Muscle of leg (tissue), 3 donors: ENCODE measurements at regions not wholly inside any gene's neighbourhood (a gene's known extent, or its start where the extent isn't known, plus 50 kb on each side); places are given as distances from the start of the nearest gene placed in this dataset.

Source experiments
- DNase-seq: peaks from one replicate; pipeline ENCODE4 v3.0.0; 2013
- H3K27ac ChIP-seq: one replicate; pipeline ENCODE4 v1.5.1; 2013; ENCODE audit warnings: mild to moderate bottlenecking, low read length, control low read depth
- H3K27me3 ChIP-seq: one replicate; pipeline ENCODE4 v1.6.1; 2013; ENCODE audit warnings: low read length; ENCODE audit not compliant: control insufficient read depth, insufficient read depth
- H3K36me3 ChIP-seq: one replicate; pipeline ENCODE4 v1.6.1; 2013; ENCODE audit warnings: low read length; ENCODE audit not compliant: control insufficient read depth, insufficient read depth
- H3K4me1 ChIP-seq: one replicate; pipeline ENCODE4 v1.6.1; 2013; ENCODE audit warnings: low read length; ENCODE audit not compliant: control insufficient read depth, insufficient read depth
- H3K4me3 ChIP-seq: one replicate; pipeline ENCODE4 v1.5.1; 2013; ENCODE audit warnings: low read length, control low read depth
- H3K9me3 ChIP-seq: replicated peaks from 2 replicates; pipeline ENCODE4 v1.6.1; 2013; ENCODE audit warnings: low read depth, low read length; ENCODE audit not compliant: control insufficient read depth
- WGBS: methylation state at CpG from one replicate; pipeline ENCODE4 v1.1.5; 2013; ENCODE audit warnings: missing lambda C conversion rate; ENCODE audit not compliant: insufficient coverage; 5-methylcytosine and 5-hydroxymethylcytosine counted together

GRCh38 chr16:85187886-85188285 lies 75.6 kb upstream of the CIBAR2 start:
- WGBS = 94% methylated on average over 7 of the region's 12 CpGs
- H3K27me3 ChIP-seq = no peaks in the 10 kb centered on the region
- no peak overlapping the region for H3K27ac ChIP-seq
- peaks cover 32% of the 10 kb centered on the region for H3K4me1 ChIP-seq
- H3K9me3 ChIP-seq = peaks cover 18% of the 10 kb centered on the region
- peaks cover 22% of the 10 kb centered on the region for H3K36me3 ChIP-seq
- H3K4me3 ChIP-seq = no peak overlapping the region
- DNase-seq = no peak

- DNase-seq = no peak
- Histone ChIP-seq H3K27me3 (no peaks in the 10 kb centered on the region), H3K4me1 (peaks cover 33% of the 10 kb centered on the region), H3K27ac (no peak overlapping the region), H3K36me3 (peaks cover 12% of the 10 kb centered on the region), H3K9me3 (peaks cover 12% of the 10 kb centered on the region), H3K4me3 (no peak overlapping the region)
- 100% methylated on average over 2 of the region's 3 CpGs for WGBS
These were observed 76.8 kb upstream of the CIBAR2 start for GRCh38 chr16:85188822-85189672.

DNA sequence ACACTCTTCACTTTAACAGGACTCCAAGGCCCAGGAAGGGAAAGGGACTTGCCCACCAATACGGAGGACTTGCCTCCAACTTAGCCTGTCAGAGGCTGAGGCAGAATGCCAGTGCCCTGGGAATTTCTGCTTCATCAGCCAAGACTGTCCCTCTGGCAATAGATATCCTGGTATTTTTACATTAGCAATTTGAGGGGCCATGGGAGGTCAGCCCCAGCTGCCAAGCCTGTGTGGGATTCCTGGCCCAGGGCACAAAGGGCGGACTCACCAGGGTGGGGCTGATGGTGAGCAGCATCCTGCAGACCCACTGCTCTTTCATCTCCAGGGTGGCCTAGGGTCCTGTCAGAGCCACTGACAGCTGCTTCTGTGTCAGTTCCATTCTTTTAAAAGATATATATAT lies 78.3 kb upstream of the CIBAR2 start:
- Histone ChIP-seq H3K36me3 (peaks cover 2% of the 10 kb centered on the region), H3K9me3 (peaks cover 4% of the 10 kb centered on the region), H3K4me1 (peaks cover 34% of the 10 kb centered on the region), H3K4me3 (no peak overlapping the region), H3K27ac (no peak overlapping the region), H3K27me3 (no peaks in the 10 kb centered on the region)
- WGBS = 100% methylated on average over 1 of the region's 2 CpGs
- DNase-seq = no peak

DNA sequence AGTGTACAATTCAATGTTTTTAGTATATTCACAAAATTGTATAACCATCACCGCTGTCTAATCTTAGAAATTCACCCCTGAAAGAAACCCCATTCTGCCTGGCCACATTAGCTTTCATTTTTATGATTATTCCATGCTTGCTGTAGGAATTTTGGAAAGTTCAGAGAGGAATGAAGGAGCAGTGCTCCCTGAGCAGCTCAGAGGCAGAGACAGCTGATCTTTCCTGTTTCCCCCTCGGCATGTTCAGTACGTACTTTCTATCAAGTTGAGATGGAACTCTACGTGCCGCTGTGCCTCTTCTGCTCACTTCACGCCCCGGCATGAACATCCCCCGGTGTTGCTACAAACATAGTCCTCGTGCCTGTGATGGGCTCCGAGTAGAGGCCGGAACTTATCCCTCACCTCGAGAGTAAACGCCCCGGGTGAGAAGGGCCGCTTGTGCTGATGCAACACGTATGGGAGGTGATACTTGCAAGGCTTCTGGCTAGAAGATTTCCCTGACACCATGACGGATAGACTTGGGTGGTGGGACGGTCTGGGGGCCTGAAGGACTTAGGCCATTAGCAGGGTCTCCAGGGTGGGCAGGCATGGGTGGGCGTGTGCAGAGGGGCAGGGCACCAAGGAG lies 79.2 kb upstream of the CIBAR2 start:
- Histone ChIP-seq H3K27me3 (no peaks in the 10 kb centered on the region), H3K9me3 (peaks cover 4% of the 10 kb centered on the region), H3K4me3 (no peak overlapping the region), H3K27ac (no peak overlapping the region), H3K36me3 (peaks cover 2% of the 10 kb centered on the region), H3K4me1 (peaks cover 43% of the 10 kb centered on the region)
- no peak for DNase-seq
- WGBS = 64% methylated on average over 15 of the region's 19 CpGs

GRCh38 chr16:85192238-85193114 lies 80.2 kb upstream of the CIBAR2 start:
- WGBS = 78% methylated on average over 19 of the region's 20 CpGs
- no peaks in the 10 kb centered on the region for H3K27me3 ChIP-seq
- H3K27ac ChIP-seq = no peak overlapping the region
- H3K36me3 ChIP-seq = peaks cover 2% of the 10 kb centered on the region
- no peak for DNase-seq
- H3K4me1 ChIP-seq = peaks cover 45% of the 10 kb centered on the region
- H3K9me3 ChIP-seq = peaks cover 4% of the 10 kb centered on the region
- no peak overlapping the region for H3K4me3 ChIP-seq

DNA sequence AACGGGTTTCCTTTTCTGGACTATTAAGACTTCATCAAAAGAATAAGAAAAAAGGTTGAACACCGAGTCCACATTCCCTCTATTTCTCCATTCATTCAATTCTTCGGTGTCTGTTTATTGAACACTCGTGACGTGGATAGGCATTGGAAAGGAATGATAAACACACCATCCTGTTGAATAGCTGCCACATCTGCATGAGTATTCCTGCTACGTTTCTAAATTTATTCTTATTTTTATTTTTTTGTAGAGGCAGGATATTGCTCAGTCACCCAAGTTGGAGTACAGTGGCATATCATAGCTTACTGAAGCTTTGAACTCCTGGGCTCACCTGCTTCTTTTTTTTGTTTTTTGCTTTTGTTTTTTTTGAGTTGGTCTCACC lies 80.8 kb upstream of the CIBAR2 start:
- no peak for DNase-seq
- Histone ChIP-seq H3K27me3 (no peaks in the 10 kb centered on the region), H3K4me3 (no peak overlapping the region), H3K27ac (no peak overlapping the region), H3K9me3 (peaks cover 4% of the 10 kb centered on the region), H3K4me1 (peaks cover 48% of the 10 kb centered on the region), H3K36me3 (peaks cover 2% of the 10 kb centered on the region)
- WGBS = 83% methylated on average over 2 of the region's 6 CpGs

DNA sequence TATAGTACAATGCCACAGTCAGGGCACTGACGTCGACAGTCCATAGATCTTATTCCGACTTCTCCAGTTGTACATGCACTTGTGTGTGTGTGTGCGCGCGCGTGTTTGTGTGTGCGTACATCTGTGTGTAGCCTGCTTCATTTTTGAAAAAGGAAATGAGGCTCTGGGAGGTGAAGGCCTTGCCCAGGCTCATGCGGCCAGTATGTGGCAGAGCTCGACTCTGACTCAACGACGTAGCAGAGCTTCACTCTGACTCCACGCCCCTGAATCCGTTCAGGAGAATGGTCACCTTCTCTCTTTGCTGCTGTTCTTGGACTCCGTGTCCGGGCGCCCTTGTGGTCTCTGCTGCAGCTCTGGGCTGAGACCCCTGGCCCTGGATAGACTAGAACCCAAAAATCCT lies 81.6 kb upstream of the CIBAR2 start:
- H3K9me3 ChIP-seq = peaks cover 4% of the 10 kb centered on the region
- H3K4me1 ChIP-seq = peaks cover 55% of the 10 kb centered on the region
- H3K27me3 ChIP-seq = no peaks in the 10 kb centered on the region
- no peak overlapping the region for H3K4me3 ChIP-seq
- H3K36me3 ChIP-seq = peaks cover 1% of the 10 kb centered on the region
- DNase-seq = no peak
- no peak overlapping the region for H3K27ac ChIP-seq
- 88% methylated on average over 12 of the region's 17 CpGs for WGBS

DNA sequence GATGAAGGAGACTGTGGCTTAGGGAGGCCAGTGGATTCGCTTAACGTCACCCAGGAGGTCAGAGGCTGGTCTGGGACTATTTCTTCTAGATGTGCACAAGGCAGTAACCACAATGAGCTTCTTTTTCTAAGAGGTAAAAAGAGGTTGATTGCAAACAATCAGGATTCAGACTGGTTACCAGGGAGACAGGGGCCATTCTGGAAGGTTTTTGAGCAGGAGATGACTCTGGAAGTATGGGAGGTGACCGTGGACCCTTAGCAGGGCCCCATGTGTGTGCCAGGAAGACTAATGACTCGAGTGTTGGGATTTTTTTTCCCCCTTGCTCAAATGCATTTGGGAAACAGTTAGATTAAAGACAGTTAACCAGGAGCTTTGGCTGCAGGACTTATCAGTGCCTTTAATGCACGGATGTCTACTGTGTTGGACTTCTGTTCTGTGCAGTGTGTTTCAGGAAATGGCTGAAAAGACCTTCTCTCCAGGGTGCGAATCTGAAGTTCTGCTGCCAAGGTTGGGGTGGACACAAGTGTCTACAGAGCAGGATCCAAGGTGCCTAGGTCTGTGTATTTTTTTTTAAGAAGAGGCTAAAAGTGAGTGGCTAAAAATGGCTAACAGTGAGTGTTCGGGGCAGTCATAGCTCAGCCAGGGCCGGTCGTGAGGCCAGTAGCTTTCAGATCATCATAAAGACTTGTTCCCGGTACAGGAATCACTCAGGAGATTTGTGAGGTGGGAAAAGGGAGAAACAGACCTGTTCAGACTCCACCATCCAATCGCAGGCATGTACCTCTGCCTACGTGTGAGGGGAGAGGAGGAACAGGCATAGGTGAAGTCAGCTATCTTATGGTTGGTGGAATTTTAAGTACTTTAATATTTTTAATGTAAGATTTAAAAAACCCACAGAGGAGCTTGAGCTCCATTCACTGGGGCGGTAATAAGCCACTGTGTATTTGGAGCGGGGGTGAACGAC lies 82.3 kb upstream of the CIBAR2 start:
- Histone ChIP-seq H3K9me3 (peaks cover 4% of the 10 kb centered on the region), H3K27me3 (no peaks in the 10 kb centered on the region), H3K27ac (no peak overlapping the region), H3K36me3 (no peaks in the 10 kb centered on the region), H3K4me3 (no peak overlapping the region), H3K4me1 (peaks cover 61% of the 10 kb centered on the region)
- DNase-seq = no peak
- 89% methylated on average over 7 of the region's 15 CpGs for WGBS

GRCh38 chr16:85195271-85195647 lies 83.0 kb upstream of the CIBAR2 start:
- Histone ChIP-seq H3K9me3 (no peaks in the 10 kb centered on the region), H3K4me3 (no peak overlapping the region), H3K27ac (no peak overlapping the region), H3K4me1 (peaks cover 66% of the 10 kb centered on the region), H3K36me3 (no peaks in the 10 kb centered on the region), H3K27me3 (no peaks in the 10 kb centered on the region)
- WGBS = 52% methylated on average over 3 of the region's 8 CpGs
- no peak for DNase-seq
